ENCODE measurements at regions not wholly inside any gene's neighbourhood (a gene's known extent, or its start where the extent isn't known, plus 50 kb on each side); places are given as distances from the start of the nearest gene placed in this dataset.
"Not testable (repeated sequence)": the region's sequence is repeated elsewhere in the genome, so short reads cannot be mapped to it uniquely, and the experiment has no call there.

DNA sequence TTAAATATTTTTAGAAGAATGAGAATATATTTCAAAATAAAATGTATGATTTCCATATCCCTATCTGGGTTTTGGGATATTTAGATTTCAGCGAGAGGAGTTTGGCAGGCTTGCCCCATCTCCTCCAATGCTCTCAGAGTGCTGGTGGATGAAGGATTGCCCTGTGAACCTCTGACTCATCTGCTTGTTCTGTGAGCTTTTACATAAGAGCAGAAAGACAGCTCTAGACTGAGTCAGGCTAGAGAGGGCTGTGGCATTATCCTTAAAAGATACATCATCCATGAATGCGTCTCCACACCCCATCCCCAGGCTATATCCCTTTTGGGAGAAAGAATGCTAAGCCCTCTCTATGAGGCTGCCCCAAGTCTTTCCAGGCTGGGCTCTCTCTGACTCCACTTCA is 190.6 kb downstream of the TUBA3C start:
- FAIRE-seq = no peak

DNA sequence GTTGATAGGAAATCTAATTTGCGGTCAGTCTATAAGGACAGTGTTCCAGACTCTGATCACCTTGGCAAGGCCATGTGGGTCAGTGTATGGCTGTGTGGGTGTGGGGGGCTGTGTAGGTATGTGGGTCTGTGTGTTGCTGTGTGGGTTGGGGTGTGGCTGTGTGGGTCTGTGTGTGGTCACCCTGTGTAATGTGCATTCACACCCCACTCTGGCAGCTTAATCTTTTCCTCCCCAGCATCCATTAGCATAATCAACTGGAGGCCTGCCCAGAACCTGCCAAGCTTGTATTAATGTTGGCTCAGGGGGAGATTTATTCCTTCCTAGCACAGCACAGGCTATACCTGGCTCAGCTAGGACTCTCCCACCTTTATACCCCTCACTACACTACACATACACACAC is 203.2 kb downstream of the TUBA3C start:
- FAIRE-seq = no peak

DNA sequence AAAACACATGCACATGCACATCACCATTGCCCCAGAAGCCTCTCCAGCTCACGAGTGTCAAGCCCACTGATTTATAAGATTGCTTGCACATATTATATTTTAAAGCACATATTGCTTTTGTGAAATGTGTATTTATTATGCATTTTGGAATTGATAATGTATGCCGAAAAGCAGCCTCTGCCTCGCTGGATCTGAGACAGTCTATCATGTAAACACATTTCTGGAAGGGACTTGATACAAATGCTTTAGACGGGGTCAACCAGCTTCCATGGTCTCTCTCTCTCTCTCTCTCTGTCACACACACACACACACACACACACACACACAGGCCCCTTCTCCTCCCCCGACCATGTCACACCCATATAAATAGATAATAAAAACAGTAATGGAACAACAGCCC is 203.8 kb downstream of the TUBA3C start:
- FAIRE-seq = no peak

DNA sequence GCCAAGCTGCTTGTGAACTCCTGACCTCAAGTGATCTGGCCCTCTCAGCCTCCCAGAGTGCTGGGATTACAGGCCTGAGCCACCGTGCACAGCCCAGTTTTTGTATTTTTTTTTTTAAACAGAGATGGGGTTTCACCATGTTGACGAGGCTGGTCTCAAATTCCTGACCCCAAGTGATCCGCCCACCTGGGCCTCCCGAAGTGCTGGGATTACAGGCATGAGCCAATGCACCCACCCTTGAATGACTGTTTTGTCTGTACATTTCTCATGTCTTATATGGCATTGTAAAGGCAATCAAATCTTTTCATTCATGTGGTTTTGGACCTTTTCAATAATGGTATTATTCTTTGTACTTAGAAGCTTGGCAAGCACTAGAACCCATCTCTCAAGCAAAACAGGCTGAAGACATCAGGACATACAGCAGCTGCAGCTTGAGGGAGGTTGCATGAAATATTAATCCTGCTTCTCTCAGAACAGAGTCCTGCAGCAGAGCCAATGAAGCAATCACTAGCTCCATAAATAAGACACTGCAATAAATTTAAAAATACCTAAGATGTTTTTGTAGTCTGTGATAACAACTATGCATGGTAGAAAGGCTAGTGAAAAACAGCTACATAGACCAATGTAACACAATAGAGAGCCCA is 209.9 kb downstream of the TUBA3C start:
- FAIRE-seq = no peak

DNA sequence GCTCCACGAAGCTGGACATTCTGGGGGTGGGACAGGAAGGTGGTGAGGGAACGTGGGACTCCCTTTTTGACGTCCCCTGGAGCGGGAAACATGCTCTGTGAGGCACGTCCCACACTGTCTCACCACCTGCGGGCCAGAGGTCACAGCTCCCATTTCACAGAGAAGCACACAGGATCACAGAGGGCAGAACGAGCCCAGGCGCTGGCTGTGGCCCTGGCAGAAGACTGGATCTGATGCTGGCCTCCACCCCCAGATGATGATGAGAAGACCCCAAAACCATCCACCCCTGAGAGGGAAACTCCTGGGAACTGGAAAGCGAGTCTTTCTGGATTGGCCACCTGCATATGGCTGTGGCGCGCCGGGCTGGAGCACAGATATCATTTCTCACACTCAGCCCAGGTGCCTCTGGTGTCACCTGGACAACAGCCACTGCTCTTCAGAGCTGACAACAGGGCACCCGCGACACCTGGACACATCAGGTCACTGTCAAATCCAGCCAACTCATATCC is 216.2 kb downstream of the TUBA3C start:
- FAIRE-seq = no peak

DNA sequence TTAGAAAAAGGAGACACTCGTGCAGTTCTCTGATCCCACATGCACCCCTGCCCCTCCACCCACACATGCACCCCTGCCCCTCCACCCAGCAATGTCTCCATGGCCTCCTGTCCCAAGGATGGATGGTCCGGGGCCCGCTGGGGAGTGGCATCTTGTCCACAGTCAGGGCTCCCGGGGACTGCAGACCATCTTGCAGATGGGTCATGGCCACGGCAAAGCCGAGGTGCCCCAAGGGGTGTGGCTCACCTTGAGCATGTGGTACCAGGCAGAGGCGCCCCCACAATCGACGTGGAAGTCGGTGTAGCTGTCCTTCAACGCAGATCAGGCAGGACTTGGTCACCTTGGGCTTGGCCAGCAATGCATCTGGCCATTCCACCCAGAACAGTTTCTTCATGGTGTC is 216.7 kb downstream of the TUBA3C start:
- FAIRE-seq = no peak

DNA sequence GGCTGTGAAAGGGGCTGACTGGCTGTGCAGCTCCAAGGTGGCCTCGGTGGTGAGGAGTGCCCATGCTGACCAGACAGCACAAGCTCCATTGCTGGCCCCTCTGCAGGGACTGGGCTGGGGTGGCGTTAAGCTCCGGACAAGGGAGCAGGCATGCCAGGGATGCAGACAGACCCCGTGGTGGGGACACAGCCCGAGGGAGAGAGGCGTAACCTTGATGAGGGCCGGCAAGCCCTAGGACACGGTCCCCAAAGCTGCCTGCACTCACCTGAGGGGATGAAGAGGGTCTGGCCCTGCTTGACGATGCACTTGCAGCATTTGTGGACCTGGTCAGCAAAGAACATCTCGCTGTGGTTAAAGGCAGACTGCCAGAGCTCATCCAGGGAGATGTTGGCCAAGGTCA is 217.9 kb downstream of the TUBA3C start:
- FAIRE-seq = not testable (repeated sequence)

DNA sequence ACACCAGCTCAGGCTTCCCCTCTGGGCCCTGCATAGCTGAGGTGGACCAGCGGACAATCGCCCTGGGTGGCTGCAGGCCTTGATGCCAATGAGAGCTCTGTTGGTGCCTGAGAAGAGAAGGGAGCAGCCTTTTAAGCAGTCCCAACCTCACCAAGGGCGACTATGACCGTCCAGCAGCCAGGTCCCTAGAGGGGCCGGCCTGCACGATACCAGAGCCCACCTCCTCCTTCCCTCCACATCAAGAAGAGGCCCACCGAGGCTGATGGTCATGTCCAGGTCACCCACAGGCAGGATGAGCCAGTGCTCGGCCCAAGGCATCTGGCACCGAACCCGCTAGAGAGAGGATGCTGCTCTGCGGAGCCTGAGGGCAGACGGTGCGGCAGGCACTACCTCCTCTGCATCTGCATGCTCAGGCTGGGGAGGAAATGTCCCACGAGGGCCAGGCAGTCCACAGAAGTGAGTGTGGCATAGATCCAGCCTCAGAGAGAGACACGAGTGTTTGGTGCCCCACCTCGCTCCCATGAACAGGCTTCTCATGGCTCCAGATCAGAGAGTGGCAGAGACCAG is 219.4 kb downstream of the TUBA3C start:
- FAIRE-seq = no peak

DNA sequence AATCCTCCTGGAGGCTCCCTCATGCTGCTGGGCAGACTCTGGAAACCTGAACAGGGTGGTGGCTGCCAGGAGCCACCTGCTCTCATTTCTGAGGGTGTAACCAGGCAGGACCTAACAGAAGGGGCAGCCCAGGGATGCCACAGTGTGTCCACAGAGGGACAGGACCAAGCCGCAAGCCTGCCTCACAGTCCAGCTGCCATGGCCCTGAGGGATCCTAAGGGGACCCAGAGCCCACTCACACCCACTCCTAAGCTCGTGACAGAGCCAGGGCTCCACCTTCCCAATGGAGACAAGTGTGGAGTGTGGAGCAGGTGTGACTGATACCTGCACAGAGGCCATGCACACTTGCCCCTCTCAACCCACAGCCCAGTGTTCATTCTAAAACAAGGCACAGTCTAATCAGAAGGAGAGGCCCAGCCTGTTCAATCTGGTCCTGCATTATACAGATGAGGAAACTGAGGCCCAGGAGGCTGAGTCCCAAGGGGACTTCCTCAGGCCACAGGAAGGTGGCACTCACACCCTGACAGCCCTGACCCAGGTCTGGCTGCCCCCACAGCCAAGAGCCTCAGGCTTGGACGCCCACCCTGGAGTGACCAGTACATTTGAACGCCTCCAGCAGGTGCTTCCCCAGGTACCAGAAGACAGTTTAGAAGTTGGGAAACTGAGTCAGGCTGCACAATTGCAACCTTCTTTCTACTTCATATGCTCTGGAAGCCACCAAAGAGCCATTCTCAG is 220.1 kb downstream of the TUBA3C start:
- no peak for FAIRE-seq

DNA sequence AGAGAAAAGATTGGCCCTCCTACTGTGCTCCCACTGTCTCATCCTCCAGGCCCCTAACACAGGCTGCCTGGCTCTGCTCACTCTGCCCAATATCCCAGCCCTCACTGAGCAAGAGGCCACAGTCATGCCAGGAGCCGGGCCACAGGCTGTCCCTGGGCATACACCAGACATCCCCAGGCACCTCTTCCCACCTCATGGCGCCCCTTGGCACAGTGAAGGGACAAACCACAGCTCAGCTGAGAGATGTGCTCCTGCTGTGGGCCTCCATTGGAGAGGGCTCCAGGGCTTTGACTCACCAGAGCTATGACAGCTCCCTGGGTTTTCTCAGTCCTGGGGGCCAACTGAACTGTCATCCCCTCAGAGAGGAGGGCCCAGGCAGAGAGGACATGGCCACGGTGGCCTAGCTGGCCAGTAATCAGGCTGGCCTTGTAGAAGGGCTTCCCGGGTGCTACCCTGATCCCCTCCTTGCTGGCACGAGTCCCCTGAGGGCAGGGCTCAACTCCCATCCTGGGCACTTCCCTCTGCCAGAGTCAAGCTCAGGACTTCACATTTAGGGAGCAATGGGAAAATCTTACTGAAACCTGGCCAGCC is 220.9 kb downstream of the TUBA3C start:
- no peak for FAIRE-seq

DNA sequence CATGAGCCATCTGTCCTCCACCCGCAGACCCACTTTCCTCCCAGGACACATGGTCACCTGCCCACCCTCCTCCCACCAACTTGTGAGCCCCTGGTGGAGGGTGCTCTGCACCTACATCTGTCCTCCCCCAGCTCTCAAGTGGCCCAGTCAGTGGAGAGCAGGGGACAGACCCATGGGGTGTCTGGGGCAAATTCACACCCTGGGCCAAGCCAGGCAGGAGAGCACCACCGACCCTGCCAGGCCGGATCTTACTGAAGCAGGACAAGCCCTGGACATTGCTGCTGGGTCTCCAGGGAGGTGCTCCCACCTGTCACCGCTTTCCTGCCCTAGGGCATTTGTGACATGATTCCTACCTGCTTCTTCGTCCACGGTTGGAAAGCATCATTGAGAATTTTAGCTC is 221.6 kb downstream of the TUBA3C start:
- FAIRE-seq = no peak

DNA sequence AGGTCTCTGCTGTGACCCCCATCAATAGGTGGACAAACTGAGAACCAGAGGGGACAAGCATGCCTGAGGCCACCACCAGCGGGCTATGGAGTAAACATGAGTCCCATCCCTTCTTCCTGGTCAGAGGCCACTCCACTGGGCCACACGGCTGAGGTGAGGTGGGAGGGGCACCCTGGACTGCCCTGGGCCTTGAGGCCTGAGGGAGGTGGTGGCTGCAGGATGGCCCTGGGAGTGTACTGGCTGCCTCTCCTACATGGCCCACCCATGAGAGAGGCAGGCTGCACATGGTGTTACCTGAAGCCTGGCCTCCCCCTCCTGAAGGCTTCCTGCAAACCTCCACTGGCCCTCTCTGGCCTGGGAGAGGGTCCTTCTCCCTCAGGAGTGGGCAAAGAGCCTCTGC is 222.4 kb downstream of the TUBA3C start:
- no peak for FAIRE-seq

DNA sequence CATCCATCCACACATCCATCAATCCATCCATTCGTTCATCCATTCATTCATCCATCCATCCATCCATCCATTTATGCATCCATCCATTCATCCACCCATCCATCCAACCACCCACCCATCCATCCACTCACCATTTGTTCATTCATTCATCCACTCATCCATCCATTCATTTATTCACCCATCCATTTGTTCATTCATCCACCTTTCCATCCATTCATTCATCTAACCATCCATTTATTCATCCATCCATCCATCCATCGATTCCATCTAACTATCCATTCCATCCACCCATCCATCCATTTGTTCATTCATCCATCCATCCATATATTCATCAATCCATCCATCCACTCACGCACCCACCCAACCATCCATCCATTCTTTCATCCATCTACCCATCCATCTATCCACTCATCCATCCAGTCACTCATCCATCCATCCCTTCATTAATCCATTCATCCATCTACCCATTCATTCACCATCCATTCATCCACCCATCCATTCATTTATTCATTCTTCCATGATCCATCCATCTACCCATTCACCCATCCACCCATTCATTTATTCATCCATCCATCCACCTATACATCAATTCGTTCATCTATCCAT is 225.0 kb downstream of the TUBA3C start:
- no peak for FAIRE-seq

DNA sequence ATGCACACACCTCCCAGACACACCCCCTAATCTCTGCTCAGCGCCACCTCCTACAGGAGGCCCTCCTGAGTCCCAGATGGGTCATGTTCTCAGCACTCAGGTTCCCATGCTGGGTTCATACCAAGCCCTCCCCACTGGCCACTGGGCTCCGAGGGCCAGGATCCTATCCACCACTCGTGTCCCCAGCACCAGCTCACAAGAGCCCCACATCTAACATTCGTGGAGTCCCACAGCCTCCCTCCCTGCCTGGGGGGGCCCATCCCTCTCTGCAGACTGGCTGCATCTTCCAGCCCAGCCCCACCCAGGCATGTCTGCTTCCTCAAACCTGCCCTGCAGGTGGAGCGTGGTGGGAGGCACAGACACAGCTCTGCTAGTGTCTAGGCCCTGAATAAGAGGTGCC is 227.4 kb downstream of the TUBA3C start:
- FAIRE-seq = no peak

DNA sequence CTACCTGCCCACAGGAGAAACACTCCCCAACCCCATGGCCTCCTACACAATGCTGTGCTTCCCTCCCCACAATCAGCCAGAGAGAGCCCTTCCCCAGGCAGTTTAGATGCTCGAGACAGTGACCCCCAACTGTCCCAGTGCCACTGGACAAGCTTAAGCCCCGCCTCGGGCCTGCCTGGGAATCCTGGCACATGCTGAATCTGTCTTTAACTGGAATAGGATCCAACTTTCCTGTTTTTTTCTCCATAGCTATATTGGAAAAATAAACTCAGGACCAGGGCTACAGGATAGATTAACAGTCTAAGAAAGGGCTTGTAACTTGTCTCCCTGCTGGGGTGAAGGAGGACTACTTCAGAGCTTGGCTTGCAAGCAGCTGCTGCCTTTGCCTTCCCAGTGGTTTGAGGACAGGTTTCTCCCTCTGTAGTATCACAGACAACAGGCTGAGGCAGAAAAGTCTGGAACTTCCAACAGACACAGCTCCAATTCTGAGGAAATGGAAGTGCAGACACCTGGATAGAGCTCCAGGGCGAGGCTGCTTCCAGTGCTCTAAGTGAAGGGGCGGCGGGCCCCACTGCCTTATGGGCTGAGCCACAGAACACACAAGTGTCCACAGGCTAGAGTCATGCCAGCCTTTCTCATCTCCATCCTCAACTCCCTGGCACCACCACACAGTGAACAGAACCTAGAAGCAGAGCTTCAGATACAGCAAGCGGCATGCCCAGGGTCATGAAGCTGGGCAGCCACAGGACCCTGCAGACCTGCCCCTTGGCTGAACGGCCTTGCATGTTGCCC is 228.3 kb downstream of the TUBA3C start:
- FAIRE-seq = no peak

DNA sequence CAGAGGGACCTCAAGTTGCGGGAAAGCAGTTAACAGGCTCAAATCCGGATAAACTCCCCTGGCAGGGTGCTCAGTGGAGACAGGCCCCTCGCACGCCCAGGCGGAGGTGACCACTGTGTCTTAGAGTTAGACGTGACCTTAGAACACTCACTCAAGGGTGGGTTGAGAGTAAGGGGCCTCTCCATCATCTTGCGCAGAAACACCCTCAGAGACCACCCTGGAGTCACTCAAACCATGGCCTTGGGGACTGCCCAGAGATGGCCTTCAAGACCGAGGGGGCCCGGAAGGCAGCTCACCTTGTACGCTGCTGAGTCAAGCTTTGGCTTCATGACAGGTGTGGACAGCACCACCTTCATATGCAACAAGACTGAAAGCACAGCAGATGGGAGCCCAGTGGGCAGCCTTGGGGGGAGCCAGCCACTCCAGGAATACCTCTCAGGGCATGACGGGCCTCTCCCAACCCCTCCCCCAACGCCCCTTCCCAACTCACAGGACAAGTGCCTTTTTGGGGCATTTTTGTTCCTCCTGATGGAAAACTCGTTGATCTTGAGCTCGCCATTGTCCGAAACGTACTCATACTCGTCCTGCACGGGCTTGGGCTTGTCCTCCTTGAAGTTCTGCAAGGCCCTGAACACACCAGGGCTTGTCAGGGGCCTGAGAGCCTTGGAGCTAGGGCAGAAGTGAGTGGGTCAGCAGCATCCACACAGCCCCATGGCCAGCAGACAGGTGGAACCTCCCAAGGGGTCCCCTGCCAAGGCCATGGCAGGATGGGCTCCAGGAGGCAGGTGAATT is 229.2 kb downstream of the TUBA3C start:
- FAIRE-seq = no peak

DNA sequence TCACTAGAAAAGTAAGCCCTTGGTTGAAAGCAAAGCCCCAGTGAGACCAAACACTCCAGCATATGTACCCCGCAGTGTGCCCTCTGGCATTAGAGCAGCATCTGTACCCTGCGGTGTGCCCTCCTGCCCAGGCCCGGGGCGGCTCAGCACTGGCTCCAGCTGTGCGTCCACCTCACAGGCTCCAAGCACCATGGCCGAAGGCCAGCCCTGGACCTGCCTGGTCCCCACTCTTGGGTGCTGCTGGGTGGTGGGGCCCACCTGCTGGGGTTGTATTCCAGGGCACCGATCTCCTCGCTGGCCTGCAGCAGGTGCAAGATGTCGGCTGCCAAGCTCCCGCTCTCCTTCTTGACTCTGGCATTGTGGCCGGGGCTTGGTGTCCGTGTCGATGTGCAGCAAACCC is 230.2 kb downstream of the TUBA3C start:
- FAIRE-seq = no peak

DNA sequence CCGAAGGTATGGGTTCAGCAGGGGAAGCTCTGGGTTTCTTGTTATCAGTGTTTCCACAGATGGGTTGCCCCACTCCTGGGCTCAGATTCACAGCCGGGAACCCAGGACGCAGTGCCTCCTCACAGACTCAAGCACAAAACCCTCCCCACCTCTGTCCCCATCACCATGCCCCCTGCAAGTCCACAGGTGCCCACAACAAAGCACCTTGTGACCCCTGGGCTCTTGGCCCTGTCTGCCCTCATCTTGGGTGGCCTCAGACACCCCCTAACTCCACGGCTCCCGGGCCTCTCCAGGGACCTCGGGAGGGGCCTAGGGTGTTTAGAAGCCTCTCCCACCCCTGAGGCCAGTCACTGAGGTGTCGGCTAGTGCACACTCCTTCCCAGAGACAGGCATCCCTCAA is 231.7 kb downstream of the TUBA3C start:
- no peak for FAIRE-seq

DNA sequence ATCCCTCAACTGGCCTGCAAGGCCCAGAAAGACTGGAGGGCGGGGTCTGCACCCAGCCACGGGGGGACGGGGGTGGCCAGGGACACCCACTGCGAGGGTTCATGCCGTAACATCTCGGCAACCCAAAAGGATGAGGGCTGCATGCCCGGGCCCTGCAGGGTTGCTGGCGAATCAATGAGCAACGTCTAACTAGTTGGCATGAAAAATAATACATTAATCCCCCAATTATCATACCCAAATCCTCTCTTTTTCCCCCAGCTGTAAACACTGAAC is 232.2 kb downstream of the TUBA3C start:
- no peak for FAIRE-seq

DNA sequence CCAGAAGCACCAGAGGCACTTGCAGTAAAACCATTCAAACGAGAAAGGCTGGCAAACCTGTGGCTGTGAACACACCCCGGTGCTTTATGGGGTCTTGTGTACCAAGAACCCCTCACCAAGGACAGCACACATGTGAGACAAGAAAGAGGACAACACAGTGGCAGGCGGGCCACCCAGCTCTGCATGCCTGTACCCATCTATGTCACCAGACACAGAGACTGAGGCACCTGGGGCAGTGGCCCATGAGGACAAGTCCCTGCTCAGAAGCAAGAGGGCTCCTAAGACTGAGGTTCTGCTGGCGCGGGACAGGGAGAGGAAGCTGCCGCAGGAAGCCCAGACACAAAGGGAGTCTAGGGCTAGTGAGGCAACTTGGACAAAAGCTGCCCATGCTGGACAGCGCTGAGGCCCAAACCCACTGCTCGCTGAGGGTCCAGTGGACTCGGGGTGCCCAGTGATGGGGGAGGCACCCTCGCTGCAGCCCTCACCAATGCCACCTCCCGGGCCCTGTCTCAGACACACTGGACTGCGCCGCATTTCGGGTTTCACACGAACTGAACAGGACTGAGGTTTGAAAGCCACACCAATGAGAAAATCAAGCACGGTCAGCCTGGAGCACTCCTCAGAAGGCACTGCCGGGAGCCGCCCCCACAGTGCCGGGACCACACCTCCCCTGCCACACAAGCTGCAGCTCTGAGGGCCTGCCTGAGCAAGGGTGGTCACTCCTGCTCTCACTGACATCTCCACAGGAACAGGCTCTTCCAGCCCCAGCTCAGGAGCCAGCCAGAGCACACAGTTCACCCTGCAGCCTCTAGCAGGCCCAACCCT is 232.7 kb downstream of the TUBA3C start:
- no peak for FAIRE-seq

Measured in colon (tissue), 2 donors.